Esophagus squamous epithelium (tissue), 4 donors: ENCODE measurements at regions not wholly inside any gene's neighbourhood (a gene's known extent, or its start where the extent isn't known, plus 50 kb on each side); places are given as distances from the start of the nearest gene placed in this dataset.

ENCODE experiments used
- POLR2A ChIP-seq, 4 donors: fragments of 450-650 bp; IDR thresholded peaks; one replicate each; pipeline ENCODE4 v1.6.1; 2017; ENCODE audit warnings: antibody characterized with exemption in 4 of 4, mild to moderate bottlenecking in 4 of 4, moderate library complexity in 3 of 4
- TF ChIP-seq, protein P1 (sequence below), 6 experiments: fragments of 450-650 bp in 4 of 6; fragments of 200-600 bp in 2 of 6; sonication (generic) in 2 of 6; IDR thresholded peaks; one replicate each; pipeline ENCODE4 v1.5.1; 2016 to 2019; ENCODE audit warnings: antibody characterized with exemption in 6 of 6, mild to moderate bottlenecking in 4 of 6, moderate library complexity in 4 of 6

DNA sequence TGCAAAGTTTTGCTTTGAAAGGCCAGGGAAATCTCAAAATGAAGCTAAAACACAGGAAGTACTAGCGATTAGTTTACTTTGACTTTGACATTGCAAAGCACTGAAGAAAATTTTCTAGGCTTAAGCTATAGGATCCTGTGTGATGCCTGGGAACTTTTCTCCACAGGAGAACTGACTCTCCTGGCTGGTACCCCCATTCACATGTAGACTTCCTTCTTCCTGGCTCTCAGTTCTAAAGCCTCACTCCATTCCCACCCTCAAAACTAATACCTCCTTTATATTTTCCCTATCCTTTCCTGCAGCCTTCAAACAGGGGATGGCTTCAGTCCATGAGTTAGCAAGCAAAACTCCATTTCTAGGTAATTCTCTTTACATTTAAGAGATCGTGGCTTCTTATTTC, 189.5 kb downstream of the SLITRK1 start:
- TF ChIP-seq, protein P1, sequence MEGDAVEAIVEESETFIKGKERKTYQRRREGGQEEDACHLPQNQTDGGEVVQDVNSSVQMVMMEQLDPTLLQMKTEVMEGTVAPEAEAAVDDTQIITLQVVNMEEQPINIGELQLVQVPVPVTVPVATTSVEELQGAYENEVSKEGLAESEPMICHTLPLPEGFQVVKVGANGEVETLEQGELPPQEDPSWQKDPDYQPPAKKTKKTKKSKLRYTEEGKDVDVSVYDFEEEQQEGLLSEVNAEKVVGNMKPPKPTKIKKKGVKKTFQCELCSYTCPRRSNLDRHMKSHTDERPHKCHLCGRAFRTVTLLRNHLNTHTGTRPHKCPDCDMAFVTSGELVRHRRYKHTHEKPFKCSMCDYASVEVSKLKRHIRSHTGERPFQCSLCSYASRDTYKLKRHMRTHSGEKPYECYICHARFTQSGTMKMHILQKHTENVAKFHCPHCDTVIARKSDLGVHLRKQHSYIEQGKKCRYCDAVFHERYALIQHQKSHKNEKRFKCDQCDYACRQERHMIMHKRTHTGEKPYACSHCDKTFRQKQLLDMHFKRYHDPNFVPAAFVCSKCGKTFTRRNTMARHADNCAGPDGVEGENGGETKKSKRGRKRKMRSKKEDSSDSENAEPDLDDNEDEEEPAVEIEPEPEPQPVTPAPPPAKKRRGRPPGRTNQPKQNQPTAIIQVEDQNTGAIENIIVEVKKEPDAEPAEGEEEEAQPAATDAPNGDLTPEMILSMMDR (IDR thresholded peaks at IDR 0.05): no peak
- TF ChIP-seq POLR2A (IDR thresholded peaks at IDR 0.05): no peak
